GM12878 (cell line): ENCODE measurements at regions not wholly inside any gene's neighbourhood (a gene's known extent, or its start where the extent isn't known, plus 50 kb on each side); places are given as distances from the start of the nearest gene placed in this dataset.

Experiments used
- ATAC-seq: fragments of 200-7000 bp; cut with Tn5 transposase; 3 replicates; pipeline ENCODE4 v1.9.1; 2020; ENCODE audit warnings: mild to moderate bottlenecking, moderate library complexity
- BruUV-seq: library from RNA; stranded (reverse); fragments of 400-500 nt; replicated peaks from 2 replicates; lab custom pipeline; 2021; lab: Mats Ljungman, UMichigan
- CTCF ChIA-PET: fragments of 300-600 bp; sonication (Branson Sonifier 250); formaldehyde crosslinking; extraction: SDS; loops from one replicate; lab custom pipeline; 2021; ENCODE audit warnings: inconsistent platforms; lab: Yijun Ruan, JAX
- POLR2A ChIA-PET: fragments of 350-600 bp; formaldehyde crosslinking; extraction: SDS; loops from one replicate; lab custom pipeline; 2021; ENCODE audit warnings: inconsistent platforms; lab: Charles Lee
- RAD21 ChIA-PET: fragments of 300-600 bp; sonication (Branson Sonifier 250); formaldehyde crosslinking; loops from one replicate; lab custom pipeline; 2023; ENCODE audit warnings: antibody characterized with exemption; ENCODE audit not compliant: unreplicated experiment; lab: Charles Lee
- SMC1A ChIA-PET: fragments of 300-600 bp; sonication (Branson Sonifier 250); formaldehyde crosslinking; loops from one replicate; lab custom pipeline; 2023; ENCODE audit not compliant: unreplicated experiment, uncharacterized antibody; lab: Charles Lee
- DNase-seq: peaks from one replicate; pipeline ENCODE4 v3.0.0-alpha.2; 2011; ENCODE audit warnings: low read depth, low spot score
- FAIRE-seq: peaks from 3 replicates; lab custom pipeline; 2011; peaks lifted over from hg19 to GRCh38; lab: Jason Lieb, UNC
- H2AFZ ChIP-seq: 2 replicates; pipeline ENCODE4 v1.6.0; 2011; ENCODE audit warnings: low read depth, low read length, control low read depth; ENCODE audit not compliant: control insufficient read depth
- H3K27ac ChIP-seq: 2 replicates; pipeline ENCODE4 v1.5.1; 2011; ENCODE audit warnings: control low read depth; ENCODE audit not compliant: control insufficient read depth, insufficient read depth
- H3K27me3 ChIP-seq, 2 experiments: replicated peaks in 1 of 2; 2 replicates each; pipeline versions ENCODE4 v1.6.0 to v1.6.1; 2011; ENCODE audit warnings: low read length in 1 of 2; ENCODE audit not compliant: control insufficient read depth in 2 of 2, insufficient read depth in 2 of 2
- H3K36me3 ChIP-seq, 2 experiments: 2 replicates each; pipeline ENCODE4 v1.5.1; 2011; ENCODE audit warnings: low read length in 1 of 2; ENCODE audit not compliant: control insufficient read depth in 2 of 2, insufficient read depth in 2 of 2
- H3K4me1 ChIP-seq: 2 replicates; pipeline ENCODE4 v1.6.1; 2011; ENCODE audit warnings: mild to moderate bottlenecking, low read length, moderate library complexity, mixed read lengths; ENCODE audit not compliant: control insufficient read depth, insufficient read depth
- H3K4me2 ChIP-seq: 2 replicates; pipeline ENCODE4 v1.6.0; 2011; ENCODE audit warnings: control low read depth; ENCODE audit not compliant: control insufficient read depth, insufficient read depth
- H3K4me3 ChIP-seq: fragments of 200-600 bp; sonication (generic); 2 replicates; pipeline ENCODE4 v1.5.1; 2016
- H3K79me2 ChIP-seq: 2 replicates; pipeline ENCODE4 v1.6.0; 2011; ENCODE audit warnings: low read length; ENCODE audit not compliant: control insufficient read depth, insufficient read depth
- H3K9ac ChIP-seq: 2 replicates; pipeline ENCODE4 v1.8.0; 2011; ENCODE audit warnings: low read length, control low read depth, mixed read lengths; ENCODE audit not compliant: control insufficient read depth, insufficient read depth
- H3K9me3 ChIP-seq: replicated peaks from 3 replicates; pipeline ENCODE4 v1.5.1; 2011; ENCODE audit warnings: mild to moderate bottlenecking, low read length; ENCODE audit not compliant: control insufficient read depth, insufficient read depth
- H4K20me1 ChIP-seq: 2 replicates; pipeline ENCODE4 v1.6.0; 2011; ENCODE audit not compliant: control insufficient read depth, insufficient read depth
- CHD2 ChIP-seq: IDR thresholded peaks from 2 replicates; pipeline ENCODE4 v1.6.1; 2011; ENCODE audit warnings: low read depth, low read length, improper control_type of control experiment, borderline replicate concordance
- ETV6 ChIP-seq, 2 experiments: fragments of 450-650 bp in 1 of 2; IDR thresholded peaks in 1 of 2; conservative IDR thresholded peaks in 1 of 2; 2 replicates each; pipeline ENCODE4 v1.6.1; 2014; ENCODE audit warnings: antibody characterized with exemption in 1 of 2, borderline replicate concordance in 1 of 2, low read depth in 1 of 2, mild to moderate bottlenecking in 1 of 2, moderate library complexity in 1 of 2
- EZH2 ChIP-seq: IDR thresholded peaks from 2 replicates; pipeline ENCODE4 v1.6.1; 2012; ENCODE audit warnings: low read depth, mild to moderate bottlenecking, control low read depth, inconsistent platforms, low read length, borderline replicate concordance; ENCODE audit not compliant: control insufficient read depth
- IRF5 ChIP-seq: fragments of 450-650 bp; IDR thresholded peaks from 2 replicates; pipeline ENCODE4 v1.6.1; 2017; ENCODE audit warnings: borderline replicate concordance
- JUNB ChIP-seq: IDR thresholded peaks from 2 replicates; pipeline ENCODE4 v1.6.1; 2016; ENCODE audit warnings: antibody characterized with exemption, mild to moderate bottlenecking
- JUND ChIP-seq: IDR thresholded peaks from 2 replicates; pipeline ENCODE4 v1.6.1; 2012; ENCODE audit warnings: low read depth, mild to moderate bottlenecking, low read length, improper control_type of control experiment, moderate library complexity
- MLLT1 ChIP-seq: fragments of 450-650 bp; IDR thresholded peaks from 2 replicates; pipeline ENCODE4 v1.6.1; 2016; ENCODE audit warnings: mild to moderate bottlenecking
- MYB ChIP-seq: fragments of 150-350 bp; IDR thresholded peaks from 2 replicates; pipeline ENCODE4 v1.6.1; 2014; ENCODE audit warnings: mild to moderate bottlenecking, low read depth, low read length, borderline replicate concordance
- NRF1 ChIP-seq: conservative IDR thresholded peaks from 2 replicates; pipeline ENCODE4 v1.6.1; 2011; ENCODE audit warnings: mild to moderate bottlenecking, low read depth, low read length, improper control_type of control experiment
- SKIL ChIP-seq: fragments of 450-650 bp; IDR thresholded peaks from 2 replicates; pipeline ENCODE4 v1.6.1; 2017; ENCODE audit warnings: mild to moderate bottlenecking, low read depth, inconsistent platforms; ENCODE audit not compliant: poor library complexity, severe bottlenecking
- SMAD5 ChIP-seq: IDR thresholded peaks from 2 replicates; pipeline ENCODE4 v1.6.1; 2016; ENCODE audit warnings: antibody characterized with exemption, low read depth
- SREBF1 ChIP-seq: IDR thresholded peaks from 2 replicates; pipeline ENCODE4 v1.6.1; 2012; ENCODE audit warnings: mild to moderate bottlenecking, low read length
- SREBF2 ChIP-seq: IDR thresholded peaks from 2 replicates; pipeline ENCODE4 v1.6.1; 2012; ENCODE audit warnings: mild to moderate bottlenecking, low read length
- STAT3 ChIP-seq: IDR thresholded peaks from 2 replicates; pipeline ENCODE4 v1.6.1; 2011; ENCODE audit warnings: low read depth, low read length, improper control_type of control experiment
- SUZ12 ChIP-seq: fragments of 200-600 bp; sonication (generic); IDR thresholded peaks from one replicate; pipeline ENCODE4 v1.6.1; 2018; ENCODE audit warnings: antibody characterized with exemption, mild to moderate bottlenecking; ENCODE audit not compliant: unreplicated experiment
- ZNF687 ChIP-seq: fragments of 450-650 bp; IDR thresholded peaks from 2 replicates; pipeline ENCODE4 v1.6.1; 2017; ENCODE audit warnings: mild to moderate bottlenecking, moderate library complexity
- ZSCAN29 ChIP-seq: fragments of 450-650 bp; IDR thresholded peaks from 2 replicates; pipeline ENCODE4 v1.6.1; 2017; ENCODE audit warnings: mild to moderate bottlenecking, moderate library complexity
- whole genome bisulfite sequencing: methylation state at CpG from one replicate; pipeline ENCODE4 v1.1.6; 2016; ENCODE audit warnings: low lambda C conversion rate; ENCODE audit not compliant: insufficient replicate concordance, insufficient coverage; ENCODE audit errors: missing lambda C conversion rate; 5-methylcytosine and 5-hydroxymethylcytosine counted together
- in situ Hi-C: fragments of 300-500 bp; cut with MboI; formaldehyde crosslinking; loops from 9 replicates; pipeline ENCODE4 v1.14.3; 2018; ENCODE audit warnings: mixed read lengths
- intact Hi-C: fragments of 100-400 bp; cut with micrococcal nuclease; formaldehyde crosslinking; loops from one replicate; pipeline ENCODE4 v1.14.2; 2022; ENCODE audit not compliant: unreplicated experiment

GRCh38 chr2:8534386-8534728 is 147.5 kb upstream of the ID2 start:
- H3K79me2 ChIP-seq = no peaks in the 10 kb centered on the region
- H3K4me2 ChIP-seq = no peak overlapping the region
- WGBS = 57% methylated on average over 12 of the region's 12 CpGs
- POLR2A ChIA-PET = no interaction called here
- intact Hi-C loops (no loop called here), in situ Hi-C loops (no loop called here)
- ATAC-seq (no peak), DNase-seq (no peak), FAIRE-seq (no peak)
- no TSS peak for BruUV-seq
- no peaks in the 10 kb centered on the region for H3K27me3 ChIP-seq
- RAD21 ChIA-PET = no interaction called here
- H3K4me1 ChIP-seq = peaks cover 12% of the 10 kb centered on the region
- no peaks in the 10 kb centered on the region for H4K20me1 ChIP-seq
- H3K9ac ChIP-seq = no peak overlapping the region
- no peaks in the 10 kb centered on the region for H3K36me3 ChIP-seq
- peaks cover 11% of the 10 kb centered on the region; the same call in 2 of the 3 replicates for H3K9me3 ChIP-seq
- SMC1A ChIA-PET = no interaction called here
- no peak overlapping the region for H2AFZ ChIP-seq
- no peak overlapping the region for H3K27ac ChIP-seq
- CTCF ChIA-PET = no interaction called here
- H3K4me3 ChIP-seq = no peak overlapping the region
- TF ChIP-seq SREBF2 (no peak), NRF1 (no peak), SMAD5 (no peak), ZNF687 (no peak), SUZ12 (no peak), JUNB (no peak), ETV6 (conservative IDR thresholded peaks at IDR 0.05 in 1 of 2, IDR thresholded peaks at IDR 0.05 in 1 of 2; ENCODE audit: borderline replicate concordance in 1 of 2, low read depth in 1 of 2) (no peak), IRF5 (no peak), STAT3 (no peak), ZSCAN29 (no peak), MLLT1 (no peak), CHD2 (no peak), JUND (no peak), SREBF1 (no peak), SKIL (no peak), MYB (no peak), EZH2 (no peak)
